ENCODE measurements at regions not wholly inside any gene's neighbourhood (a gene's known extent, or its start where the extent isn't known, plus 50 kb on each side); places are given as distances from the start of the nearest gene placed in this dataset.

DNA sequence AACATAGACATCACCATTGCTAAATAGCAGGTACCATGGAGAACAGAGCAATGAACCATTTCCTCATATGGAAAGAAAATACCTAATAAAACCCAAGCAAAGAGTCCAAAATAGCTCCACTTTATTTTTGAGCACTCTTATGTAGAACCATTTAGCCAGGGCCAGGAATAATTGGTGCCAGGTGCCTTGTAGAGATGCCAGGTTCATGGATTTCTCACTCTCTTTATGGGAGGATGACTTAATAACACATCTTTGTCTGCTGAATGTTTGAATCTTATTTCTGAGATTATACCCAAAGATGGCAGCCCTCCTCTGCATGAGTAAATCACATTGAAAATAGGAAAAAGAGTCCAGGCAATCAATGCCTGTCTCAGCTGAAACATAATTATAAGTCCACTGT, 212.3 kb upstream of the SFRP2 start:
- Histone ChIP-seq H3K4me2 (ENCODE audit: low read length) (no peak overlapping the region), H3K79me2 (ENCODE audit: insufficient read depth, low read depth, low read length) (no peaks in the 10 kb centered on the region), H2AFZ (ENCODE audit: low read length) (no peak overlapping the region), H4K20me1 (ENCODE audit: insufficient read depth, low read length) (no peaks in the 10 kb centered on the region), H3K9me3 (ENCODE audit: low read length) (no peaks in the 10 kb centered on the region), H3K4me3 (ENCODE audit: low read depth, low read length, poor library complexity, severe bottlenecking) (no peak overlapping the region), H3K36me3 (ENCODE audit: insufficient read depth, low read length) (no peaks in the 10 kb centered on the region), H3K4me1 (ENCODE audit: insufficient read depth, low read length, poor library complexity, severe bottlenecking) (no peaks in the 10 kb centered on the region), H3K27ac (ENCODE audit: low read depth, low read length, poor library complexity, severe bottlenecking) (no peak overlapping the region), H3K9me2 (ENCODE audit: insufficient read depth, low read length) (no peaks in the 10 kb centered on the region)
- intact Hi-C loops (cut with micrococcal nuclease; ENCODE audit: unreplicated experiment), result no loop called here
- no TSS peak for BruUV-seq (replicated peaks)
- TF ChIP-seq EZH2phosphoT487 (IDR thresholded peaks at IDR 0.05; ENCODE audit: borderline replicate concordance, low read depth, low read length) (no peak), CTCF (conservative IDR thresholded peaks at IDR 0.05; ENCODE audit: low read length) (no peak)
- no peak for DNase-seq (ENCODE audit: low spot score)
- POLR2A ChIA-PET, result interaction anchor here (0.6 kb wide), 1 partner anchor 8 kb away, joined by 4 read pairs; no protein-coding TSS in a partner anchor
- CTCF ChIA-PET (ENCODE audit: unreplicated experiment), result no interaction called here

DNA sequence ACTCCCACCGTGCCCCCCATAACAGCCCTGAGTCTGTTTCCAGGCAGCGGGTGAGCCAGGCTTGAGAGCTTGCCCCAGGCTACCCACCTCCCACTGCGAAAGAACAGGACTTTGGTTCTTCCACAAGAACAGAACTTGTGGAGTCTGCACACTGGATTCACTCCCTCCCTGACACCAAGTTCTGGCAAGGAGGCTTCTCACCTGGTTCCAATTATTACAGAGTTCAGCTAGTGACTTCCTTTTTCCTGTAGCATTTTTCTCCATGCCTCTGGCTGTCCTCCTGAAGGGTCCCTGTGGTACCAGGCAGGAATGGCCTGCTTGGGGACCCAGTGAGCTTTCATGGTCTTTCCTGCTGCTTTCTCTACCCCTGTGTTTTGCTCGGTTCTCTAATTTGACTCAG, 208.6 kb upstream of the SFRP2 start:
- no peak overlapping the region for H2AFZ ChIP-seq (ENCODE audit: low read length)
- no peak for DNase-seq (ENCODE audit: low spot score)
- no peak overlapping the region for H3K4me3 ChIP-seq (ENCODE audit: low read depth, low read length, poor library complexity, severe bottlenecking)
- no peaks in the 10 kb centered on the region for H3K9me2 ChIP-seq (ENCODE audit: insufficient read depth, low read length)
- no peak overlapping the region for H3K27ac ChIP-seq (ENCODE audit: low read depth, low read length, poor library complexity, severe bottlenecking)
- H3K9me3 ChIP-seq (ENCODE audit: low read length), result no peaks in the 10 kb centered on the region
- H3K4me2 ChIP-seq (ENCODE audit: low read length), result no peak overlapping the region
- BruUV-seq (replicated peaks), result no TSS peak
- ChIA-PET POLR2A (no interaction called here), CTCF (ENCODE audit: unreplicated experiment) (no interaction called here)
- H4K20me1 ChIP-seq (ENCODE audit: insufficient read depth, low read length), result no peaks in the 10 kb centered on the region
- intact Hi-C loops (cut with micrococcal nuclease; ENCODE audit: unreplicated experiment), result no loop called here
- H3K36me3 ChIP-seq (ENCODE audit: insufficient read depth, low read length), result no peaks in the 10 kb centered on the region
- no peaks in the 10 kb centered on the region for H3K79me2 ChIP-seq (ENCODE audit: insufficient read depth, low read depth, low read length)
- TF ChIP-seq EZH2phosphoT487 (IDR thresholded peaks at IDR 0.05; ENCODE audit: borderline replicate concordance, low read depth, low read length) (no peak), CTCF (conservative IDR thresholded peaks at IDR 0.05; ENCODE audit: low read length) (no peak)
- H3K4me1 ChIP-seq (ENCODE audit: insufficient read depth, low read length, poor library complexity, severe bottlenecking), result no peaks in the 10 kb centered on the region

DNA sequence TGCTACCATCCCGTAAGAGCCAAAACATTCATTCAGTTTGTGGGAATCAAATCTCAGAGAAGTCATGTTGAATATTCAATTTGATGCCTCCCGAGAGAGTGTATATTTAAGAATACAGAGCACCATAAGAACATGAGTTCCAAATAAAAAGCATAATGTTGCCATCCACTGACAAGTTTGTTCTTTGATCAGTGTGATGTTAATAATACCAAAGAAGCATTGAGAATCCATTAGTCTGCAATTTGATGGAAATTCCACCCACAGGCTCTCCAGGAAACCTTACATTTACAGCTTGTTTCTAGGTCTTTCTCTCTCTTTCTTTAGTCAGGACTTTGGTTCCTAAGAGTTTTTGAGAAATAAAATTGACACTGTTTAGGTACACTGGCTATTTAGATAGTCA, 200.6 kb upstream of the SFRP2 start:
- ChIA-PET POLR2A (no interaction called here), CTCF (ENCODE audit: unreplicated experiment) (no interaction called here)
- Histone ChIP-seq H3K4me2 (ENCODE audit: low read length) (no peak overlapping the region), H3K9me2 (ENCODE audit: insufficient read depth, low read length) (no peaks in the 10 kb centered on the region), H3K9me3 (ENCODE audit: low read length) (no peaks in the 10 kb centered on the region), H3K4me1 (ENCODE audit: insufficient read depth, low read length, poor library complexity, severe bottlenecking) (no peaks in the 10 kb centered on the region), H3K27ac (ENCODE audit: low read depth, low read length, poor library complexity, severe bottlenecking) (no peak overlapping the region), H3K36me3 (ENCODE audit: insufficient read depth, low read length) (no peaks in the 10 kb centered on the region), H3K4me3 (ENCODE audit: low read depth, low read length, poor library complexity, severe bottlenecking) (no peak overlapping the region), H2AFZ (ENCODE audit: low read length) (no peak overlapping the region), H3K79me2 (ENCODE audit: insufficient read depth, low read depth, low read length) (no peaks in the 10 kb centered on the region), H4K20me1 (ENCODE audit: insufficient read depth, low read length) (no peaks in the 10 kb centered on the region)
- BruUV-seq (replicated peaks), result no TSS peak
- TF ChIP-seq EZH2phosphoT487 (IDR thresholded peaks at IDR 0.05; ENCODE audit: borderline replicate concordance, low read depth, low read length) (no peak), CTCF (conservative IDR thresholded peaks at IDR 0.05; ENCODE audit: low read length) (no peak)
- intact Hi-C loops (cut with micrococcal nuclease; ENCODE audit: unreplicated experiment), result no loop called here
- no peak for DNase-seq (ENCODE audit: low spot score)

All from OCI-LY7 (cell line).